HepG2 (cell line): ENCODE measurements at regions not wholly inside any gene's neighbourhood (a gene's known extent, or its start where the extent isn't known, plus 50 kb on each side); places are given as distances from the start of the nearest gene placed in this dataset.

ENCODE experiments used
- NFE2L1 ChIP-seq: sonication (generic); formaldehyde crosslinking; IDR thresholded peaks from 2 replicates; pipeline ENCODE4 v1.4.0; 2020; ENCODE audit warnings: missing genetic modification reagents, mild to moderate bottlenecking, borderline replicate concordance
- PHF8 ChIP-seq: sonication (generic); formaldehyde crosslinking; IDR thresholded peaks from 2 replicates; pipeline ENCODE4 v1.5.0; 2020; ENCODE audit warnings: missing genetic modification reagents
- POLR2AphosphoS2 ChIP-seq: IDR thresholded peaks from 2 replicates; pipeline ENCODE4 v1.6.1; 2011; ENCODE audit warnings: low read depth, low read length, improper control_type of control experiment
- POLR2AphosphoS5 ChIP-seq: IDR thresholded peaks from 2 replicates; pipeline ENCODE4 v1.6.1; 2012; ENCODE audit warnings: low read depth, low read length
- RXRB ChIP-seq: IDR thresholded peaks from 2 replicates; pipeline ENCODE4 v1.6.1; 2016; ENCODE audit warnings: borderline replicate concordance, missing genetic modification reagents, missing compliant biosample characterization
- USF2 ChIP-seq, 2 experiments: sonication (generic) in 1 of 2; formaldehyde crosslinking in 1 of 2; IDR thresholded peaks; 2 replicates each; pipeline versions ENCODE4 v1.5.1 to v1.6.1; 2011 to 2020; ENCODE audit warnings: borderline replicate concordance in 1 of 2, low read depth in 1 of 2, low read length in 1 of 2, mild to moderate bottlenecking in 1 of 2, missing genetic modification reagents in 1 of 2, moderate library complexity in 1 of 2
- ZNF121 ChIP-seq: sonication (generic); formaldehyde crosslinking; IDR thresholded peaks from 2 replicates; pipeline ENCODE4 v1.5.0; 2020; ENCODE audit warnings: mild to moderate bottlenecking, missing genetic modification reagents
- ZNF280D ChIP-seq: sonication (generic); formaldehyde crosslinking; IDR thresholded peaks from 2 replicates; pipeline ENCODE4 v1.5.1; 2020; ENCODE audit warnings: mild to moderate bottlenecking, missing genetic modification reagents

GRCh38 chr2:41595240-41595639 lies 452.6 kb upstream of the PKDCC start:
- TF ChIP-seq PHF8, result no peak
- TF ChIP-seq NFE2L1 (CRISPR knock-in tag), result no peak
- TF ChIP-seq POLR2AphosphoS5, result no peak
- TF ChIP-seq RXRB (CRISPR knock-in tag), result no peak
- no peak for TF ChIP-seq POLR2AphosphoS2
- TF ChIP-seq ZNF121, result no peak
- no peak for TF ChIP-seq ZNF280D (CRISPR knock-in tag)
- TF ChIP-seq USF2 (IDR thresholded peaks at IDR 0.05; ENCODE audit: low read depth, low read length), result no peak
- TF ChIP-seq USF2 (CRISPR knock-in tag; IDR thresholded peaks at IDR 0.05; ENCODE audit: borderline replicate concordance), result no peak
